HEK293 (cell line): ENCODE measurements at regions not wholly inside any gene's neighbourhood (a gene's known extent, or its start where the extent isn't known, plus 50 kb on each side); places are given as distances from the start of the nearest gene placed in this dataset.

Experiments
- CTCF ChIA-PET: fragments of 350-600 bp; formaldehyde crosslinking; extraction: SDS; loops from one replicate; lab custom pipeline; 2021; ENCODE audit warnings: antibody characterized with exemption; lab: Yijun Ruan, JAX
- POLR2A ChIA-PET: fragments of 300-600 bp; formaldehyde crosslinking; extraction: SDS; loops from one replicate; lab custom pipeline; 2020; ENCODE audit warnings: antibody characterized with exemption, inconsistent platforms; lab: Yijun Ruan, JAX
- H3K27ac ChIP-seq: fragments of 200-500 bp; sonication (Bioruptor generic); 2 replicates; pipeline ENCODE4 v1.5.1; 2014; ENCODE audit warnings: low read depth, low read length, control low read depth, inconsistent platforms; ENCODE audit errors: extremely low read depth
- H3K36me3 ChIP-seq, 2 experiments: fragments of 200-500 bp in 1 of 2; sonication (Bioruptor generic) in 1 of 2; 1 replicate in 1 of 2; 2 replicates in 1 of 2; pipeline ENCODE4 v1.5.1; 2014 to 2017; ENCODE audit warnings: inconsistent platforms in 2 of 2, low read length in 2 of 2; ENCODE audit not compliant: control insufficient read depth in 2 of 2, insufficient read depth in 1 of 2
- H3K4me1 ChIP-seq: fragments of 200-500 bp; sonication (Bioruptor generic); 2 replicates; pipeline ENCODE4 v1.5.1; 2014; ENCODE audit warnings: mild to moderate bottlenecking, low read length, inconsistent platforms; ENCODE audit not compliant: control insufficient read depth, insufficient read depth
- H3K4me3 ChIP-seq: 2 replicates; pipeline ENCODE4 v1.5.1; 2011; ENCODE audit warnings: low read depth, mild to moderate bottlenecking, control low read depth, low read length, moderate library complexity
- H3K9me3 ChIP-seq: fragments of 200-500 bp; sonication (Bioruptor generic); 2 replicates; pipeline ENCODE4 v1.5.1; 2014; ENCODE audit warnings: low read depth, low read length, inconsistent platforms; ENCODE audit not compliant: control insufficient read depth, insufficient read depth
- FEZF1 ChIP-seq: fragments of 450-650 bp; formaldehyde crosslinking; IDR thresholded peaks from 2 replicates; pipeline ENCODE4 v1.5.1; 2016; ENCODE audit warnings: missing biosample characterization, missing genetic modification characterization
- GLIS2 ChIP-seq: fragments of 450-650 bp; formaldehyde crosslinking; IDR thresholded peaks from 2 replicates; pipeline ENCODE4 v1.5.1; 2016; ENCODE audit warnings: missing biosample characterization, missing genetic modification characterization
- KLF7 ChIP-seq: fragments of 450-650 bp; formaldehyde crosslinking; IDR thresholded peaks from 2 replicates; pipeline ENCODE4 v1.5.1; 2016; ENCODE audit warnings: missing biosample characterization, missing genetic modification characterization, borderline replicate concordance
- KLF8 ChIP-seq: fragments of 450-650 bp; formaldehyde crosslinking; IDR thresholded peaks from 2 replicates; pipeline ENCODE4 v1.5.1; 2016; ENCODE audit warnings: missing biosample characterization, missing genetic modification characterization
- RBAK ChIP-seq: fragments of 450-650 bp; formaldehyde crosslinking; IDR thresholded peaks from 2 replicates; pipeline ENCODE4 v1.5.1; 2016; ENCODE audit warnings: missing biosample characterization, missing genetic modification characterization
- SALL2 ChIP-seq: fragments of 450-650 bp; formaldehyde crosslinking; IDR thresholded peaks from 2 replicates; pipeline ENCODE4 v1.5.0; 2017; ENCODE audit warnings: missing biosample characterization, mild to moderate bottlenecking, missing genetic modification characterization, borderline replicate concordance
- TCF7L2 ChIP-seq: IDR thresholded peaks from 2 replicates; pipeline ENCODE4 v1.6.1; 2011; ENCODE audit warnings: low read depth, mild to moderate bottlenecking, inconsistent platforms, low read length, moderate library complexity, borderline replicate concordance
- ZFP3 ChIP-seq: fragments of 450-650 bp; formaldehyde crosslinking; IDR thresholded peaks from 2 replicates; pipeline ENCODE4 v1.5.1; 2016; ENCODE audit warnings: low read depth, missing biosample characterization, missing genetic modification characterization
- ZFP41 ChIP-seq: fragments of 450-650 bp; formaldehyde crosslinking; IDR thresholded peaks from 2 replicates; pipeline ENCODE4 v1.5.1; 2016; ENCODE audit warnings: missing biosample characterization, missing genetic modification characterization, borderline replicate concordance
- ZNF112 ChIP-seq: fragments of 450-650 bp; formaldehyde crosslinking; IDR thresholded peaks from 2 replicates; pipeline ENCODE4 v1.5.0; 2017; ENCODE audit warnings: missing biosample characterization, missing genetic modification characterization
- ZNF184 ChIP-seq: fragments of 450-650 bp; IDR thresholded peaks from 2 replicates; pipeline ENCODE4 v1.5.1; 2018; ENCODE audit warnings: missing biosample characterization, mild to moderate bottlenecking, missing genetic modification characterization
- ZNF202 ChIP-seq: fragments of 450-650 bp; formaldehyde crosslinking; IDR thresholded peaks from 2 replicates; pipeline ENCODE4 v1.5.1; 2016; ENCODE audit warnings: missing biosample characterization, missing genetic modification characterization, borderline replicate concordance
- ZNF221 ChIP-seq: fragments of 450-650 bp; formaldehyde crosslinking; IDR thresholded peaks from 2 replicates; pipeline ENCODE4 v1.5.1; 2017; ENCODE audit warnings: missing biosample characterization, missing genetic modification characterization, borderline replicate concordance
- ZNF324 ChIP-seq: fragments of 450-650 bp; formaldehyde crosslinking; IDR thresholded peaks from 2 replicates; pipeline ENCODE4 v1.5.1; 2016; ENCODE audit warnings: missing biosample characterization, missing genetic modification characterization
- ZNF426 ChIP-seq: fragments of 450-650 bp; formaldehyde crosslinking; IDR thresholded peaks from 2 replicates; pipeline ENCODE4 v1.5.1; 2017; ENCODE audit warnings: missing biosample characterization, missing genetic modification characterization, mild to moderate bottlenecking, inconsistent platforms, moderate library complexity
- ZNF473 ChIP-seq: fragments of 450-650 bp; formaldehyde crosslinking; IDR thresholded peaks from 2 replicates; pipeline ENCODE4 v1.5.1; 2017; ENCODE audit warnings: missing biosample characterization, missing genetic modification characterization
- ZNF555 ChIP-seq: fragments of 450-650 bp; formaldehyde crosslinking; conservative IDR thresholded peaks from 2 replicates; pipeline ENCODE4 v1.5.1; 2017; ENCODE audit warnings: missing biosample characterization, mild to moderate bottlenecking, missing genetic modification characterization, inconsistent platforms
- ZNF626 ChIP-seq: fragments of 450-650 bp; sonication (Bioruptor Pico); formaldehyde crosslinking; IDR thresholded peaks from 2 replicates; pipeline ENCODE4 v1.5.1; 2018; ENCODE audit warnings: missing biosample characterization, missing genetic modification characterization, inconsistent platforms
- ZNF658 ChIP-seq: fragments of 450-650 bp; formaldehyde crosslinking; IDR thresholded peaks from 2 replicates; pipeline ENCODE4; 2016; ENCODE audit warnings: missing biosample characterization, missing genetic modification characterization
- ZNF664 ChIP-seq: fragments of 450-650 bp; formaldehyde crosslinking; IDR thresholded peaks from 2 replicates; pipeline ENCODE4 v1.5.1; 2016; ENCODE audit warnings: missing biosample characterization, missing genetic modification characterization
- ZNF670 ChIP-seq: fragments of 450-650 bp; formaldehyde crosslinking; IDR thresholded peaks from 2 replicates; pipeline ENCODE4 v1.5.1; 2016; ENCODE audit warnings: missing biosample characterization, missing genetic modification characterization, low read depth
- ZNF830 ChIP-seq: fragments of 450-650 bp; IDR thresholded peaks from 2 replicates; pipeline ENCODE4 v1.5.0; 2018; ENCODE audit warnings: missing biosample characterization, missing genetic modification characterization, low read depth, mild to moderate bottlenecking, moderate library complexity
- TF ChIP-seq, protein P1 (sequence below): fragments of 450-650 bp; formaldehyde crosslinking; IDR thresholded peaks from 2 replicates; pipeline ENCODE4 v1.5.1; 2016; ENCODE audit warnings: missing biosample characterization, missing genetic modification characterization
- TF ChIP-seq, protein P2 (sequence below): fragments of 450-650 bp; formaldehyde crosslinking; IDR thresholded peaks from 2 replicates; pipeline ENCODE4 v1.5.1; 2016; ENCODE audit warnings: missing biosample characterization, missing genetic modification characterization
- TF ChIP-seq, protein P3 (sequence below): fragments of 450-650 bp; formaldehyde crosslinking; IDR thresholded peaks from 2 replicates; pipeline ENCODE4 v1.5.1; 2016; ENCODE audit warnings: missing biosample characterization, missing genetic modification characterization
- TF ChIP-seq, protein P4 (sequence below): fragments of 450-650 bp; formaldehyde crosslinking; IDR thresholded peaks from 2 replicates; pipeline ENCODE4 v1.5.1; 2016; ENCODE audit warnings: missing biosample characterization, missing genetic modification characterization, low read depth
- TF ChIP-seq, protein P5 (sequence below): fragments of 450-650 bp; formaldehyde crosslinking; IDR thresholded peaks from 2 replicates; pipeline ENCODE4 v1.5.1; 2016; ENCODE audit warnings: missing biosample characterization, missing genetic modification characterization

DNA sequence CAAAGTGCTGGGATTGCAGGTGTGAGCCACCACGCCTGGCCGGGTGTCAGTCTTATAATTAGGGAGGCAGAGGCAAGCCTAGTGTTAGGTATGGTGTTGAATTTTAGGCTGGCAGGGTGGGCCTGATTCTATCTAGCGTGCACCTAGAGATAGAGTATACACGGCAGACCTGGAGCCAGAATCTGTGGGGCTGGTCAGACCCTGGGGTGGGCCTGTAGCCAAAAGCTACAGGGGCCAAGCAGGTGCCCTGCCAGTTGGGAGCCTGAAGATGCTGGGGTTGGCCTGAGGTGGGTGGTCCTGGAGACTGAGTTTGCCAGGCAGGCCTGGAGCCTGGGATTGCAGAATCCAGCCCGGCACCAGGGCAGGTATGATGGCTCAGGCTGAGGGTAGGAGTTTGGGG is 1580.3 kb downstream of the ARAP2 start:
- ChIA-PET POLR2A (no interaction called here), CTCF (no interaction called here)
- H3K4me3 ChIP-seq, result no peak overlapping the region
- H3K27ac ChIP-seq, result no peak overlapping the region
- no peaks in the 10 kb centered on the region for H3K9me3 ChIP-seq
- H3K36me3 ChIP-seq, result no peaks in the 10 kb centered on the region
- no peak for TF ChIP-seq KLF7 (tag by site-specific recombination)
- TF ChIP-seq FEZF1 (tag by site-specific recombination), result no peak
- TF ChIP-seq, protein P1, sequence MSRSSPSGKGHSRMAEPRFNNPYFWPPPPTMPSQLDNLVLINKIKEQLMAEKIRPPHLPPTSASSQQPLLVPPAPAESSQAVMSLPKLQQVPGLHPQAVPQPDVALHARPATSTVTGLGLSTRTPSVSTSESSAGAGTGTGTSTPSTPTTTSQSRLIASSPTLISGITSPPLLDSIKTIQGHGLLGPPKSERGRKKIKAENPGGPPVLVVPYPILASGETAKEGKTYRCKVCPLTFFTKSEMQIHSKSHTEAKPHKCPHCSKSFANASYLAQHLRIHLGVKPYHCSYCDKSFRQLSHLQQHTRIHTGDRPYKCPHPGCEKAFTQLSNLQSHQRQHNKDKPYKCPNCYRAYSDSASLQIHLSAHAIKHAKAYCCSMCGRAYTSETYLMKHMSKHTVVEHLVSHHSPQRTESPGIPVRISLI (tag by site-specific recombination), result no peak
- TF ChIP-seq ZFP3, result no peak
- no peak for TF ChIP-seq ZNF670 (tag by site-specific recombination)
- no peak for TF ChIP-seq KLF8
- TF ChIP-seq ZNF664 (tag by site-specific recombination), result no peak
- no peak for TF ChIP-seq ZNF202 (tag by site-specific recombination)
- no peak for TF ChIP-seq ZNF221
- no peak for TF ChIP-seq ZNF426 (tag by site-specific recombination)
- no peak for TF ChIP-seq SALL2 (tag by site-specific recombination)
- no peak for TF ChIP-seq ZNF184
- TF ChIP-seq, protein P2, sequence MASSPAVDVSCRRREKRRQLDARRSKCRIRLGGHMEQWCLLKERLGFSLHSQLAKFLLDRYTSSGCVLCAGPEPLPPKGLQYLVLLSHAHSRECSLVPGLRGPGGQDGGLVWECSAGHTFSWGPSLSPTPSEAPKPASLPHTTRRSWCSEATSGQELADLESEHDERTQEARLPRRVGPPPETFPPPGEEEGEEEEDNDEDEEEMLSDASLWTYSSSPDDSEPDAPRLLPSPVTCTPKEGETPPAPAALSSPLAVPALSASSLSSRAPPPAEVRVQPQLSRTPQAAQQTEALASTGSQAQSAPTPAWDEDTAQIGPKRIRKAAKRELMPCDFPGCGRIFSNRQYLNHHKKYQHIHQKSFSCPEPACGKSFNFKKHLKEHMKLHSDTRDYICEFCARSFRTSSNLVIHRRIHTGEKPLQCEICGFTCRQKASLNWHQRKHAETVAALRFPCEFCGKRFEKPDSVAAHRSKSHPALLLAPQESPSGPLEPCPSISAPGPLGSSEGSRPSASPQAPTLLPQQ, result no peak
- TF ChIP-seq, protein P3, sequence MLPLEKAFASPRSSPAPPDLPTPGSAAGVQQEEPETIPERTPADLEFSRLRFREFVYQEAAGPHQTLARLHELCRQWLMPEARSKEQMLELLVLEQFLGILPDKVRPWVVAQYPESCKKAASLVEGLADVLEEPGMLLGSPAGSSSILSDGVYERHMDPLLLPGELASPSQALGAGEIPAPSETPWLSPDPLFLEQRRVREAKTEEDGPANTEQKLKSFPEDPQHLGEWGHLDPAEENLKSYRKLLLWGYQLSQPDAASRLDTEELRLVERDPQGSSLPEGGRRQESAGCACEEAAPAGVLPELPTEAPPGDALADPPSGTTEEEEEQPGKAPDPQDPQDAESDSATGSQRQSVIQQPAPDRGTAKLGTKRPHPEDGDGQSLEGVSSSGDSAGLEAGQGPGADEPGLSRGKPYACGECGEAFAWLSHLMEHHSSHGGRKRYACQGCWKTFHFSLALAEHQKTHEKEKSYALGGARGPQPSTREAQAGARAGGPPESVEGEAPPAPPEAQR, result no peak
- H3K4me1 ChIP-seq, result no peaks in the 10 kb centered on the region

DNA sequence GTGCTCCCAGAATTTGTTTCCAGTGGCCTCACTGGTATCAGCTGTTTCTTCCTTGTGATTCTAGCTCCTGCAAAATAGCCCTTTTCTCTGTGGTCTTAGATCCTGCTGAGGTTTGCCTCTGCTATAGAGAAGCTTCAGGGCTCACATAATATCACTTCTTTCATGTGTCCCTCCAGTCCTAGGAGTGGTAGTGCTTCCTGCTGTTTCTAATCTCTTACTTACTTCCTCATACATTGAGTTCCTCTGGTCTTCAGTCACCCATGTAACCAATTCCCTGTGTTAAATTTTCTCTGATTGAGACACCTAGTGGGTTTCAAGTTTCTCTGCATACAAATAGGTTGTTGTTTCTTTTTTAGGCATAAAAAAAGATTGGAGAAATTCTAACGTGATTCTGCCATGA is 1567.9 kb downstream of the ARAP2 start:
- ChIA-PET POLR2A (no interaction called here), CTCF (no interaction called here)
- no peaks in the 10 kb centered on the region for H3K9me3 ChIP-seq
- TF ChIP-seq ZNF830 (tag by site-specific recombination) (no peak), RBAK (no peak), ZFP41 (no peak), ZNF658 (tag by site-specific recombination) (no peak), ZNF626 (no peak), GLIS2 (tag by site-specific recombination) (no peak), TCF7L2 (no peak), ZNF473 (no peak), ZNF324 (tag by site-specific recombination) (no peak), KLF8 (no peak), ZNF555 (tag by site-specific recombination) (no peak), ZNF112 (tag by site-specific recombination) (no peak)
- TF ChIP-seq, protein P4, sequence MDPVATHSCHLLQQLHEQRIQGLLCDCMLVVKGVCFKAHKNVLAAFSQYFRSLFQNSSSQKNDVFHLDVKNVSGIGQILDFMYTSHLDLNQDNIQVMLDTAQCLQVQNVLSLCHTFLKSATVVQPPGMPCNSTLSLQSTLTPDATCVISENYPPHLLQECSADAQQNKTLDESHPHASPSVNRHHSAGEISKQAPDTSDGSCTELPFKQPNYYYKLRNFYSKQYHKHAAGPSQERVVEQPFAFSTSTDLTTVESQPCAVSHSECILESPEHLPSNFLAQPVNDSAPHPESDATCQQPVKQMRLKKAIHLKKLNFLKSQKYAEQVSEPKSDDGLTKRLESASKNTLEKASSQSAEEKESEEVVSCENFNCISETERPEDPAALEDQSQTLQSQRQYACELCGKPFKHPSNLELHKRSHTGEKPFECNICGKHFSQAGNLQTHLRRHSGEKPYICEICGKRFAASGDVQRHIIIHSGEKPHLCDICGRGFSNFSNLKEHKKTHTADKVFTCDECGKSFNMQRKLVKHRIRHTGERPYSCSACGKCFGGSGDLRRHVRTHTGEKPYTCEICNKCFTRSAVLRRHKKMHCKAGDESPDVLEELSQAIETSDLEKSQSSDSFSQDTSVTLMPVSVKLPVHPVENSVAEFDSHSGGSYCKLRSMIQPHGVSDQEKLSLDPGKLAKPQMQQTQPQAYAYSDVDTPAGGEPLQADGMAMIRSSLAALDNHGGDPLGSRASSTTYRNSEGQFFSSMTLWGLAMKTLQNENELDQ (tag by site-specific recombination), result no peak
- TF ChIP-seq, protein P5, sequence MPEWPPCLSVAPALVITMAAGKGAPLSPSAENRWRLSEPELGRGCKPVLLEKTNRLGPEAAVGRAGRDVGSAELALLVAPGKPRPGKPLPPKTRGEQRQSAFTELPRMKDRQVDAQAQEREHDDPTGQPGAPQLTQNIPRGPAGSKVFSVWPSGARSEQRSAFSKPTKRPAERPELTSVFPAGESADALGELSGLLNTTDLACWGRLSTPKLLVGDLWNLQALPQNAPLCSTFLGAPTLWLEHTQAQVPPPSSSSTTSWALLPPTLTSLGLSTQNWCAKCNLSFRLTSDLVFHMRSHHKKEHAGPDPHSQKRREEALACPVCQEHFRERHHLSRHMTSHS (tag by site-specific recombination), result no peak

More for the DNA sequence above, 1567.9 kb downstream of the ARAP2 start:
- Histone ChIP-seq H3K4me1 (no peaks in the 10 kb centered on the region), H3K36me3 (no peaks in the 10 kb centered on the region), H3K27ac (no peak overlapping the region), H3K4me3 (no peak overlapping the region)
